ENCODE measurements at regions not wholly inside any gene's neighbourhood (a gene's known extent, or its start where the extent isn't known, plus 50 kb on each side); places are given as distances from the start of the nearest gene placed in this dataset.

- TF ChIP-seq POLR2A (IDR thresholded peaks at IDR 0.05) = no peak
- TF ChIP-seq, protein P1, sequence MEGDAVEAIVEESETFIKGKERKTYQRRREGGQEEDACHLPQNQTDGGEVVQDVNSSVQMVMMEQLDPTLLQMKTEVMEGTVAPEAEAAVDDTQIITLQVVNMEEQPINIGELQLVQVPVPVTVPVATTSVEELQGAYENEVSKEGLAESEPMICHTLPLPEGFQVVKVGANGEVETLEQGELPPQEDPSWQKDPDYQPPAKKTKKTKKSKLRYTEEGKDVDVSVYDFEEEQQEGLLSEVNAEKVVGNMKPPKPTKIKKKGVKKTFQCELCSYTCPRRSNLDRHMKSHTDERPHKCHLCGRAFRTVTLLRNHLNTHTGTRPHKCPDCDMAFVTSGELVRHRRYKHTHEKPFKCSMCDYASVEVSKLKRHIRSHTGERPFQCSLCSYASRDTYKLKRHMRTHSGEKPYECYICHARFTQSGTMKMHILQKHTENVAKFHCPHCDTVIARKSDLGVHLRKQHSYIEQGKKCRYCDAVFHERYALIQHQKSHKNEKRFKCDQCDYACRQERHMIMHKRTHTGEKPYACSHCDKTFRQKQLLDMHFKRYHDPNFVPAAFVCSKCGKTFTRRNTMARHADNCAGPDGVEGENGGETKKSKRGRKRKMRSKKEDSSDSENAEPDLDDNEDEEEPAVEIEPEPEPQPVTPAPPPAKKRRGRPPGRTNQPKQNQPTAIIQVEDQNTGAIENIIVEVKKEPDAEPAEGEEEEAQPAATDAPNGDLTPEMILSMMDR (IDR thresholded peaks at IDR 0.05) = no peak
These were observed 275.9 kb upstream of the VCX3A start for GRCh38 chrX:6810776-6811175.

Data from testis (tissue), 2 donors.